Activated CD4-positive, alpha-beta T cell treated with anti-CD3 and anti-CD28 coated beads for 4 hours (primary cell): ENCODE measurements at regions not wholly inside any gene's neighbourhood (a gene's known extent, or its start where the extent isn't known, plus 50 kb on each side); places are given as distances from the start of the nearest gene placed in this dataset.

Source experiments
- DNase-seq, 2 donors: peaks; one replicate each; pipeline ENCODE4 v3.0.0-alpha.2; 2020

DNA sequence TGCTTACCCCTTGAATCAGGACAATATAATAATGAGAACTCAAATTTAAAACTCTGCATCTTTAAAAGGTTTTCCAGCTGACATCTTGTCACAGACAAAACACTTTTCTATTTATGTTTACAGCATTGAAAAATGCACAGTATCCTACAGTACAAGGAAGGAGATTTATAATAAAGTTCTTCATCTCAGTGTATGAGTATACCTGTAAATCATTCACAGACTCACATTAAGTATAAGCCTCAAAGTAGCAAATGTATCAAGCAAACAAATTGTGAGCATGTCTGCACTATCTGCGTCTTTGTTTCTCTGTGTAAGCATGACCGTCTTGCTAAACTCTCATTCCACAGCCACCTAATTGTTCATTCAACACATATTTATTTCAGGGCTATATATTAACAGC lies 52.8 kb downstream of the PPP1R2C start:
- DNase-seq, result no peak

DNA sequence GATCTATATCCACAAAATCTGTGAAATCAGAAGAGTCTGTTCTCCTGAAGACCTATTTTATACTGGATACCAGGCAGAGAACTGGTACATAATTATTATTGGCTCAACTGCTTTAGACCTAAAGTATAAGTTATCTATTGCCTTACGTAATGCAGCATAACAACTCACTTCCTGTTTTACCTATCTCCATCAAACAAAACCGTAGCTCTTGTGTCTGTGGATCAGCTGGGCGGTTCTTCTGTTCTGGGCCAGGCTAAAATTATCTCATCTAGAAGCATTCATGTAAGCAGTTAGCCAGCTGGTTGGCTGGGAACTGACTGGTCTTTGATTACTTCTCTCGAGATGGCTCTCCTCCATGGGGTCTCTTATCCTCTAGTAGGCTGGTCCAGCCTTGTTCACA lies 57.8 kb downstream of the PPP1R2C start:
- no peak for DNase-seq

DNA sequence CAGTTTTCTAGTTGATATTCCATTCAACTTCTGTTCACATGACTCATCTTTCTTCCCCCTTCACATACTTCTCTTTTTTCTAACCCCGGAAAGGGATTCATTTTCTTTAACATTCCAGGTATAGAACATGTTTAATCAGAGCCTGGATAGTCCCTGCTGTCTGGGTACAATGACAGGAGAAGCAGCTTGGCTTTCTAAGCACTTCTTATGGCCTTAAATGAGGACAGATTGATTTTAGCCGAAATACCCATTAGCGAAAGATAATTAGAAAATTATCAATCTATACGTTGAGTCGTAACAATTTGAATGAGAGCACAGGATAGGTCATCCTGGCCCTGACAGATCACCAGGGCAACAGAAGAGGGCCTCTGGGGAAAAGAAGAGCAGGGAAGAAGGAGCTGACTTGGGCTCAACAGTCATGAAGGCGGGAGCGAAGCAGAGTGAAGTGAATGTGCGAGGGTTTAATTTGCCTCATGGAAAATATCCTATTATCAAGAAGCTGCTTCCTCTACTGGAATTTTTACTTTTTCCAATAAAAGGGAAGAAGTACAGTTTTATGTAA lies 62.2 kb downstream of the PPP1R2C start:
- DNase-seq, result no peak

DNA sequence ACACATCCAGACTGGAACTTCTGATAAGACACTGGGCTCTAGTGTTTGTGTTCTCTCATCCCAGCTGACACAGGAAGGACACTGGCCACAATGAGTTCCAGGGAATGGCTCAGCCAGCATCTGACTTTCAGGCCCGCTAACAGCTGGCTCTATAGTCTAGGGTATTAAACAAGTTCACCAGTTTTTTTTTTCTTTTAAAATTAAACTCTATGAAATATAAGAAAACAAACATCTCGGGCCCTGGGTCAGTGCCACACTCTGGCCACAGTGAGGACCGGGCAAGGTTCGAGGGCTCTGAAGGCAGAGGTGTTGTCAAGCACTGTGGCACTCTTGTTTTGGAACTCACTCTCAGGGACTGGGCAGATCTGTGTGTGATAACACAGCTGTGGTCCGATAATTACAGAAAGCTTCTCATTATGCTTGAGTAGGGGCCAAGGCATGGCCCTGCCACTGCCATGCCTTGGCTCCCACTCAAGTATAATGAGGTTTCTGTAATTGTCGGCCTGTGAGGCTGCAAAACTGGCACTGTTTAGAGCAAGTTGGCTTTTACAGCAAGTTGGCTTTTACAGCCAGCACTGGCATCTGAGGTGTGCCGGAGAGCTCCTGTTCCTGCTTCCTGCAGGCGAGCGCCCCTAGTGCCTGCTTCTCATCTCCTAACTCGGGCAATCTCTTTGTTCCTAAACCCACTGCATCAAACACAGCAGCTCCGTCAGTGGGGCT lies 62.8 kb downstream of the PPP1R2C start:
- DNase-seq, result peak; percentile 32 to 37

DNA sequence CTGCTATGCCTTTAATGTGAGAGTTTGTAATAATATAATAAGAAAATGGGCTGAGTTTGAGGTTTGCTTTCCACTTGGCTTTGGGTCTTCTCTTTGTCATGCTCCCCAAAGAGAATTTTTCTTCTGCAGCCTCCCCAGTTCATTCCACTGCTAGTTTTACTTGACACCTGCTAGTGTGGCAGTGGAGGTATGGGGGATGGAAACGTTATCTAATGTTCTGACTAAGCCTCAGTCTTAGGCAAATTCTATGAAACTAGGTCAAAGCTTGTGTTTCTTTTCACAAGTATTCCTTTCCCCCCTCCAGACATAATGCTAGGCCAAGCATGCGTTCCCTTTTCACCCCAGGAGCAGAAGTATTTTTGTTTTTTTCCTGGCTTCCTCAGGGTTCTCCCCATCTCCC lies 67.5 kb downstream of the PPP1R2C start:
- DNase-seq, result no peak

DNA sequence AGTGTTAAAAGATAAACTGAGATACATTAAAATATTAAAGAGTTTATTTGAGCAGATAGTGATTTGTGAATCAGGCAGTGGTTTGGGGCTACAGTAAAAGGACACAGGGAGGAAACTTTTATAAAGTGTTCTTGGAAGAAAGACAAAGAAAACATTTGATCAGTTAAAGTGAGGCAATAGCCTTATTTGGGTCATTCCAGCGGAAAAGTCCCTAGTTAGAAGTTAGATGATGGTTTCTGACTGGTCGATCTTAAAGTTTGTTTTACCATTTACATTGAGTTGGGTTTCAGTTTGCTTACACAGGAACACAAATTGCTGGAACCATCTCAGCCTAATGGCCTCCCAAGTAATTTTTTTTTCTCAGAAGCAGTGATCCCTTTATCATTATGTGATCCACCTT lies 69.7 kb downstream of the PPP1R2C start:
- no peak for DNase-seq

DNA sequence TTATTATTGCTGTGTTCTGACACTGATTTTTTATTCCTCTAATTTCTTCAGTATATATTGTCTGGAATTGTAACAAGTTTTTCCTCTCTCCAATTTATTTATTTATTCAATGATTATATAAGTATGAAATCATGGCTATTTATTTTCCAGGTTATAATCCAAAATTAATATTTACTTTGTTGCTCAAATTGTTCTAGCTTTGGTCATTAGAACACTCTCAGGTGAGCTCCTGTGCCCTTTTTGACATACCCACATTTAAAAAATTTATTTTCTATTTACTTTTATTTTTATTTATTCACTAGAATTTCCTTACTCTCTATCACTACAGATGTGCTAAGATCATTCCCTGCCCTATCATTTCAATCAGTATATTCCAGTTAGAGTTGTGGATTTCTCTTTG lies 70.2 kb downstream of the PPP1R2C start:
- DNase-seq, result no peak

DNA sequence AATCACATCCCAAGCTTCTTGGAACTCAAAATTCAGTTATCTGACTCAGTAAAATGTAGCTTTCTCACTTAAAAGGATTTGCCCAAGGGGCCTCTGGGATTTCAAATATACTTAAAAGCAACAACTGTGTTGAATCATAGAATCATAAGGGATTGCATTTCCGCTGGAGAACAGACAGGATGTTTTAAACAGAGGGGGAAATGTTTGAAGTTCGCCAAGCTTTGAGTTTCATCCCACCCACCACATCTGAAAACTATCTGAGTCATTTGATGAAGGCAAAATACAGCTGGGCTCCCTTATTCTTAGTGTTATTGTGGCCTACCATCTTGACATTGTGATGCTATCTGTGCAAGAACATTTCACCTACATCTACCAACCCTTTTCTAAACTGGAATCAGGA lies 73.5 kb downstream of the PPP1R2C start:
- DNase-seq, result no peak

DNA sequence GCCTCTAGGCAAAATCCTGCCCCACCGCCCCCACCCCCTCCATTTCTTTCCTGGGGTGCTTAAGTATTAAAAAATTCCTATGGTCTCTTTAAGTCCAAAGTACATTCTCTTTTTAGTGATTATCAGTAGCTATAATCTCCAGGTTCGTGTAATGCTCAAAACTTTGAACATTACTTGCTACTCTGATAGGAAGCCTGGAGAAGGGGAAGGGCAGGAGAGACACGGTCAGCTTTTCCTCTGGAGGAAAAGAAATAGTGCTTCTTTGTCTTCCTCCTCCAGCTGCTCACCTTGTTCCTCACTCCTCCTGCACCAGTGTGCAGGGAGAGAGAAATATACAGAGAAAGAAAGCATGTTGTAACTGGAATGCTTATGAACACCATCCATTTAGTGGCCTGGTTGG lies 80.4 kb downstream of the PPP1R2C start:
- no peak for DNase-seq

DNA sequence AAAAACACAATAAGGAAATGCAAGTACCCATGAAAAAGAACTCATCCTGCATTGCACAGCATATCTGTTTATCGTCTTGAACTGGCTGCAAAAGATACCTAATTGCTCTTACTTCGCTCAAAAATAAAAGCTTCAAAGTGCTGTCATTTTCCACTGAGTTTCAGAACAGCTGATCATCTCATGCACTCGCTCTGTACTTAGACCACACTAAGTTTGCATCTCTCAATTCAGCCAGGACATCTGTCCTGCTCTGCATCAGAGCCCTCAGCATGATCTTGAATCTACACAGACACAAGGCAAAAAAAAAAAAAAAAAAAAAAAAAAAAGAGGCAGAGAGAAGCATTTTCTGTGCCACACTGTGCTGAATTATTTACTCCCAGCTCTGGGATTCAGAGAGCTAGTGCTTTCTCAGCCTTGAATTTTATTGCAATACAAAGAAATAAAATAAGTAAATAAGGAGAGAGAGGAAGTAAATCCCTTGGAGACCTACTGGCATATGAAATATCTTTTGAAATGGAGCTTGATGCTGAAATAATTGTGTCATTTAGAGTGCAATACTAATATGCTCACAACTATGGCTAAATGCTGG lies 81.3 kb downstream of the PPP1R2C start:
- DNase-seq, result no peak

DNA sequence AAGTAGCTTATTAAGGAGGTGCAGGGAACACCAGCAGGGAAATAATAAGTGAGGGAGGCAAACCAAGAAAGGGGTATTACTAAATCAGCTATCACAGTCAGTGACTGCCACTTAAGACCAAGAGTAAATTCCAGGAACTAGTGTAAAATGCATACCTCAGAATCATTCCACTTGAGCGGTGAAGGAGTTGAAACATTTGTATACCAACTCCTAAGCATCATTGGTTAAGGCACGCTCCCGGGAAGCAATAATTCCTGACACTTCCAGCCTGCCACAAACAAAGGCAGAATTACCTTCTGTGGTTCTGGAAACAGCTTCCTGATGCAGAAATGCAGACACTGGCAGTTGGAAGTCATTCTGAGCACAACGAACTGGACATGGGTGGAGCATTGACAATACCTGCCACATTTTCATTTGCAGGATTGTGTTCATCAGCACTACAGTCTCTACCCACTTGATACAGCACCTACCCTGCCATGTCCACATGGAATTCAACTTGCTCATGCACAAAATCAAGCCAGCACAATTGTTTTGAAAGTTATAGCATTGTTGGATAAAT lies 82.1 kb downstream of the PPP1R2C start:
- no peak for DNase-seq

DNA sequence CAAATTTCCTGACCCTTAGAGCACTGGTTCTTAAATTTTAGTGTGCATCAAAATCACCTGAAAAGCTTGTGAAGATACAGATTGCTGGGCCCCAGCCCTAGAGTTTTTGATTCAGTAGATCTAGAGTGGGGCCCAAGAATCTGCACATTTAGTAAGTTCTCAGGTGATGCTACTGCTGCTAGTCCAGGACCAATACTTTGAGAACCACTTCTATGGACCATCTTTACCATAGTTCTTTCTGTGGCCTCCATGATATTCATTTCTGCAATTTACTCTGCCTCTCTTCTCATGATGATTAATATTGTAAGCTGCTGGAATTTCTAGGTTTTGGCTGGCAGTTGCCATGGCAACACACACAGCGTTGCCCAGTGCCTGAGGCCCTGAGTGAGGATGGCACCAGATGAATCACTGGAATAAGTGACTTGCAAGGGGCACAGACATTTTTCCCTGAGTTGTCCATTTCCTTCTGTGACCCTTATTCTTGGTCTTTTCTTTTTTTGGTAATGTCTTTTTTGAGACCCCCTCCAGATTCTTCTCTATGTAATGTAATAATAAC lies 83.6 kb downstream of the PPP1R2C start:
- no peak for DNase-seq

DNA sequence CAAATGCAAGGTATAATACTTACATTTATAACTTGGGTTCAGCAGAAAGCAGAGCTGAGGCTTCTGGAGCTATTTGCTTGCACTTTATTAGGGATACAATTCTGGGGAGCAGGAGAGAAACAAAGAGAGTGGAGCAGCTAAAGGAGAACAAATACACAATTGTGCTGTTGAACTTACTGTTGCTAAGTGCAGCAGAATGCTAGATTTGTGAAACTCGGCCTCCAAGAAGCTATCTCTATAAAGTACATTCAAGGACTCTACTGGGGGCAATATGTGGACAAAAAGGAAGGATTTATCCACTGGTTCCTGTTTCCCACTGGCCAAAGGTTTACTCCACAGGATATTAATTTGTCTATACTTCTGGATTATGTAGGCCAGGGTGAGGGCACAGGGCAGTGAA lies 86.8 kb downstream of the PPP1R2C start:
- DNase-seq, result no peak

DNA sequence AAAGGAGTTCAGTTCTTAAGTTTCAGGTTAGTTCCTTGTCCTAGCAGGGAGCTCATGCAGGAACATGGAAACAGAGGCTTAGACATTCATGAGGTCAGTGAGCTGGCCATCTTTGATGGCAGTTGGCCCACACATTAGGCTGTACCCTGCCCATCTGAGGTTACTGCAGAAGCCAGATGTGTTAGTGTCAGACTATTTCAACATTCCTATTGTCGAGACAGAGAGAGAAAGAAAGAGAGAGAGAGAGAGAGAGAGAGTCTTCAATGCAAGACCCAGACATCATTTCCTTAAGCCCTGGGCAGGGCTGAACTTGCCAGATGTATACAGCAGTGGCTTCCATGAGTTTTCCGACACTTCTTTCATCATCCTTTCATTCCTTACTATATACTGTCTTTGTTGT lies 91.3 kb downstream of the PPP1R2C start:
- DNase-seq, result no peak

DNA sequence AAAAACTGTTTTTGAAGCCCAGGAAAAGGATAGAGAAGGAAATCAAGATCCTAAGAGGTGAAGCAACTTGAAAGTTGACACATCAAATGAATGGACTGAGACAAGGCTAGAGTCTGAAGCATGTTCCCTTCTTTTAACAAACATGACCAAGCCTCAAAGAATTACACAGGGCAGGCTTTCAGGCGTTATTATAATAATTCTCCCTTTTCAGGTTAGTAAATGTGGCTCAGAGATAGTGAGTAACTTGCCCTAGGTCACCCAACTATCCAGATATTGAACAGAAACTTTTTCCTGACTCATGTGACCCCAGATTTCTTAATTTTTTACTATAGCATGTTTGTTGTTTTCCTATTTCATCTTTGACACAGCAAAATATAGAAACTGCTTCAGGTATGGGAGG lies 91.7 kb downstream of the PPP1R2C start:
- DNase-seq, result no peak

DNA sequence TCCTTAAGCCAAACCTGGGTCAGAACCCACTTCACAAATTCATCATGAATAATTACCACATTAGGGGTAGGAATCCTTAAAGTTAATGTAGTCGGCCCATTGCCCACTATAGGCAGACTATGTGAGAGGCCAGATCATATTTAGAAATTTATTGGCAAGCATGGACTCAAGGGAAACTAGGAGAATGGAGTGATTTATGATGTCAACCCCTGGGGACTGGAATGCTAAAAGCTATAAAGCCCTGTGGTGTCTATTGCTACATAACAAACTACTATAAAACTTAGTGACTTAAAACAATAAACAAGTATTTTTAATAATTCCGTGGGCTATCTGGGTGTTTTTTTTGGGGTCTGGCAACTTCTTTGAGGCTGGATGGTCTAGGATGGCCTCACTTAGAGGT lies 93.9 kb downstream of the PPP1R2C start:
- no peak for DNase-seq

DNA sequence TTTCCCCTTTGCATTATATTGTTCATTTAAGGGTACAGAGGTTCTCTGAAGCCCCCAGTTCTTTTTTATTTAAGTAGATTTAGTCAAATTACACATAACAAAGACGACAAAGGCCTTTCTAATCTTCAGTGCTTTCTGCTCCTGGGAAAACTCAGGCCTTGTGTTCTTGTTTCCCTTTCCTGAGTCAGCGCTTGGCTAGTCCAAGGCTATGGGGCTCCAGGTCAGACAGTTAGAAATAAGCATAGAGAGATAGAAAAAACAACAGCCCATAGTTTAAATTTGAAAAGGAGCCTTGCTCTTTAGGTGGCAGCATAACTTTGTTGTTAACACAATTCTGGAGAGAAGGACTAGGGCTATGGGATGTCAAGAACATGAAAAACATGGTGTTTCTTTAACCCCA lies 97.3 kb downstream of the PPP1R2C start:
- no peak for DNase-seq

DNA sequence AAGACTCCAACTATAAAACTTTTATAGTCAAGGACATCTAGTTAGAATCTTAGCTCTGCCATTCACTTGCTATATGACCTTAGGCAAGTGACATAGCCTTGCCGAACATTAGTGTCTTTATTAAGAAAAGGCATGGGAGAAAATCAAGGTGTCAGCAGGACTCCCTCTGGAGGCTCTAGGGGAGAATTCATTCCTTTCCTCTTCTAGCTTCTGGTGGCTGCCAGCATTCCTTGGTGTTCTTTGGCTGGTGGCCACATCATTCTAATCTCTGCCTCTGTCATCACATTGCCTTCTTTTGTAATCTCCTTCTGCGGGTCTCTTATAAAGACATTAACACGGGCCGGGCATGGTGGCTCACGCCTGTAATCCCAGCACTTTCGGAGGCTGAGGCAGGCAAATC lies 99.8 kb downstream of the PPP1R2C start:
- no peak for DNase-seq

DNA sequence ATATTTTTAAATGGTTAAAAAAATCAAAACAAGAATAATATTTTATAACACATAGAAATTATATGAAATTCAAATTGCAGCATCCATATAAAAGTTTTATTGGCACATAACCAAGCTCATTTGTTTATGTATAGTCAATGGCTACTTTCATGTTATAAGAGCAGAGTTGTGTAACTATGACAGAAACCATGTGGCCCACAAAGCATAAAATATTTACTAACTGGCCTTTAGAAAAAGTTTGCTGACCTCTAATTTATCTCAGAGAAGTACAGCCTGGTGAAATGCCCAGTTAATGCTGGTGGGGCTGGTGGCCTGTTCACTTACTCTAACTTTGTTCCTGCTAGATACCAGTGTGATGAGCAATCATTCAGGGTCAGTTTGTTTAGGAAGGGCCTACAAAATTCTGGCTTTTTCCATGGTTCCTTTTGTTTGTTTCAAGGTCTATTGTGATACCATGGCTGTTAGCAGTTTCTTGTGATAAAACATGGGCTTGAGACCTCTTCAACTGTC lies 104.6 kb downstream of the PPP1R2C start:
- DNase-seq, result no peak

DNA sequence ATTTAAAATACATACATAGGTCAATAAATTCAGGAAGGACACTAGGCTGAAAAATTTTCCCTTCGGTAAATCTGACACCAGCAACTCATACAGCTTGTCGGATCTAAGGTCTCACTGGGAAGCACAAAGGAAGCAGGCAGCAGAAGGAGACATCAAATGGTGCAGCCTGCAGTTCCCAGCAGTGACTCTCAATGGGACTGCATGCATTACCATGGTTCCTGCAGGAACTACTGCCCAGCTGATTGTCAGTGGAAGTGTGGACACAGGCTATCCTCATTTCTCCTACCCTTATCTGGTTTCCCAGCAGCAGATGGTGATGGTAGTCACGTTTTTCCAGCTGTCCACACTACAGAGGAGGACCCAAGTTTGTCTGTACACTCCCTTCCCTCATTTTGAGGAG lies 113.3 kb downstream of the PPP1R2C start:
- no peak for DNase-seq

DNA sequence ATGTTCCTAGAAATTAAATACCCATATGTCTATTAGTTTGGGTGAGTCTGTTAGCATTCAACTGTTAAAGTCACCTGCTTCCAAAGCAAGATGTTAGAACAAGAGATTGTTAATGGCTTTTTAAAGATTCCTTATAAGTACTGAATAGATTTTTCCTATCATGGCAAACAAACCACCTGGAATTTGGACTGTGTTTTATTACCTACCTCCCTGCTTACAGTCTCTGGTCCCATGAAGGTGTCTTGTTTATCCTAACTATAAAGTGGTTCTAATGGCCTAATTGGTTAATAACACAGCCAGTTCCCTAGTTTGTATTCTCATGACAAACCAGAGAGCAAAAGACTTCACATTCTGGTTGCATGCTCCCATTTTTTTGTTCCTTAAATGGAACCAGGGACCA lies 149.5 kb downstream of the PPP1R2C start:
- no peak for DNase-seq

DNA sequence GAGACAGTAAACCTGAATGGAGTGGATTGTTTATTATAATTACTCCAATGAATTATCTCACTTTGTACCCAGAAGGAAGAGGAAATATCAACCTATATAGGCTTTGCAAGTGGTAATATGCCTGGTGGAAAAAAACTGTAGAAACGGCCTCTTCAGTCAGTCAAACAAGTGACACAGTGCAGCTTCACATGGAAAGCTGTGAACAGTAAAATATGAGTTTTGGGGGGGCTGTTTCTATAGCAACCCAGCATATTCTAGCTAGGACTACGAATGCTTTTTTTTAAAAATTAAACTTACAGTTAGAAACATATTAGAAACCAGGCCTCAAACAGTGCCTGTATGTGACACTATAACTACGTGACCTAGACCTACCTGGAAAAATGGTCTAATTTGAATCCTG lies 150.1 kb downstream of the PPP1R2C start:
- no peak for DNase-seq

DNA sequence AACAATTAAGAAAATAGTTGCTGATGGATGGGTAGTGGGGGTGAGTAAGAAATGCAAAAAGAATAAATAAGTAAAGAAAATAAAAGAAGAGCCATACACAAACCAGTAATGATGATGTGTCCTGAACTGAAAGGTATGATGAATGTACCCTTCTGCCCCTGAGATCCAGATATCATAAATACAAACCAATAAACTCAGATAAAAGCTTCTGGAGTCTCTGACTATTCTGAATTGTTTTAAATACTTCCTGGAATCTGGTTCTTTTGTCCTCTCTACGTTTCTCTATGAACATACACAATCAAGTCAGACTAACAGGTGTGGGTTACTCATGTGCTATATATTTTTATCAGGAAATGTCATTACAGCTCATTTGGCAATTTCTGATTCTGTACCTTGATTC lies 153.4 kb downstream of the PPP1R2C start:
- DNase-seq, result no peak

DNA sequence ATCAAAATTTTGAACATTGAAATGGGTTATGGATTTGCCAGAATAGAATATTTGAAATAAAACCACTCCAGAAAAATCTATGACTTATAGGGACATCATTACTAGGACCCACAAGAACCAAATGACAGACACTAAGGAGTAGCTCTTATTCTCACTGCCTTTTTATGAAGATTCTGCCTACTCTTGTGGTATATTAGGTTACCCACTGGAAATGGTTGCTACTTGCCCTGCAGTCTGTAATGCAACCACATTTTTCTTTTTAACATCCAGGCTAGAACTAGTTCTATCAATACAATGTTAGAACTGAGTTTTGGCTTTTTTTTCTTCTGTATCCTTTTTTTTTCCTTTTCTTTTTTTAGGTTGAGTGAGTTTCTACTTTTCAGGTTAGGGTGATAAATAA lies 158.9 kb downstream of the PPP1R2C start:
- no peak for DNase-seq
